K562 (cell line): ENCODE measurements at regions not wholly inside any gene's neighbourhood (a gene's known extent, or its start where the extent isn't known, plus 50 kb on each side); places are given as distances from the start of the nearest gene placed in this dataset.

ENCODE experiments used
- ATAC-seq: fragments of 200-7000 bp; cut with Tn5 transposase; 3 replicates; pipeline ENCODE4 v1.9.1; 2020; ENCODE audit warnings: moderate library complexity
- BruUV-seq: library from RNA; stranded (reverse); fragments of 400-500 nt; replicated peaks from 2 replicates; lab custom pipeline; 2021; lab: Mats Ljungman, UMichigan
- CTCF ChIA-PET: fragments of 300-600 bp; formaldehyde crosslinking; extraction: SDS; loops from one replicate; lab custom pipeline; 2021; ENCODE audit warnings: low intra/inter-chr PET ratio; lab: Yijun Ruan, JAX
- POLR2A ChIA-PET: fragments of 300-600, 350-650 bp; sonication (Branson Sonifier 250); formaldehyde crosslinking; extraction: SDS; loops from one replicate; lab custom pipeline; 2021; ENCODE audit warnings: antibody characterized with exemption, inconsistent platforms; lab: Yijun Ruan, JAX
- DNase-seq, 4 experiments: peaks; one replicate each; pipeline versions ENCODE4 v3.0.0 to v3.0.0-alpha.2; 2011 to 2018; ENCODE audit warnings: low spot score in 3 of 4, mixed read lengths in 3 of 4; ENCODE audit errors: extremely low read depth in 1 of 4
- FAIRE-seq: peaks from 2 replicates; lab custom pipeline; 2011; peaks lifted over from hg19 to GRCh38; lab: Jason Lieb, UNC
- H2AFZ ChIP-seq: 2 replicates; pipeline ENCODE4 v1.6.0; 2011; ENCODE audit warnings: low read depth, low read length, control low read depth, inconsistent platforms
- H3K27ac ChIP-seq: fragments of 200-600 bp; 3 replicates; pipeline ENCODE4 v1.8.0; 2011; ENCODE audit warnings: low read depth, mild to moderate bottlenecking, control low read depth, inconsistent platforms, low read length, moderate library complexity, mixed read lengths; ENCODE audit errors: extremely low read depth
- H3K27me3 ChIP-seq, 2 experiments: fragments of 300-600 bp in 1 of 2; 2 replicates in 1 of 2; 3 replicates in 1 of 2; pipeline versions ENCODE4 v1.6.0 to v1.8.0; 2011; ENCODE audit warnings: inconsistent platforms in 2 of 2, low read length in 2 of 2, mild to moderate bottlenecking in 1 of 2, mixed read lengths in 1 of 2, moderate library complexity in 1 of 2; ENCODE audit not compliant: control insufficient read depth in 2 of 2, insufficient read depth in 2 of 2
- H3K36me3 ChIP-seq: fragments of 300-600 bp; 3 replicates; pipeline ENCODE4 v1.8.0; 2011; ENCODE audit warnings: mild to moderate bottlenecking, low read length, inconsistent platforms; ENCODE audit not compliant: control insufficient read depth, insufficient read depth
- H3K4me1 ChIP-seq, 2 experiments: fragments of 200-600 bp in 1 of 2; replicated peaks in 1 of 2; 2 replicates in 1 of 2; 3 replicates in 1 of 2; pipeline versions ENCODE4 v1.5.1 to v1.8.0; 2011; ENCODE audit warnings: inconsistent platforms in 2 of 2, low read length in 2 of 2, mild to moderate bottlenecking in 1 of 2, mixed read lengths in 1 of 2, moderate library complexity in 1 of 2; ENCODE audit not compliant: control insufficient read depth in 2 of 2, insufficient read depth in 2 of 2
- H3K4me2 ChIP-seq: 2 replicates; pipeline ENCODE4 v1.6.1; 2011; ENCODE audit warnings: low read length, control low read depth, inconsistent platforms, mixed read lengths; ENCODE audit not compliant: insufficient read depth
- H3K4me3 ChIP-seq: fragments of 200-600 bp; sonication (generic), shearing (Covaris generic); 2 replicates; pipeline ENCODE4 v1.5.1; 2016; ENCODE audit warnings: control low read depth, inconsistent platforms
- H3K79me2 ChIP-seq: fragments of 200-600 bp; 3 replicates; pipeline ENCODE4 v1.8.0; 2011; ENCODE audit warnings: low read length, inconsistent platforms; ENCODE audit not compliant: control insufficient read depth, insufficient read depth
- H3K9ac ChIP-seq, 2 experiments: 2 replicates each; pipeline versions ENCODE4 v1.6.0 to v1.6.1; 2011; ENCODE audit warnings: low read depth in 2 of 2, low read length in 2 of 2, control low read depth in 1 of 2, inconsistent platforms in 1 of 2, mild to moderate bottlenecking in 1 of 2, mixed read lengths in 1 of 2; ENCODE audit not compliant: insufficient read depth in 1 of 2
- H3K9me1 ChIP-seq: one replicate; pipeline ENCODE4 v1.6.0; 2011; ENCODE audit warnings: inconsistent platforms, mild to moderate bottlenecking, low read length, moderate library complexity; ENCODE audit not compliant: control insufficient read depth, insufficient read depth
- H3K9me3 ChIP-seq: replicated peaks from 2 replicates; pipeline ENCODE4 v1.5.1; 2011; ENCODE audit warnings: low read depth, low read length, inconsistent platforms; ENCODE audit not compliant: control insufficient read depth, insufficient read depth
- H4K20me1 ChIP-seq: replicated peaks from 2 replicates; pipeline ENCODE4 v1.6.1; 2011; ENCODE audit warnings: low read length, inconsistent platforms, mixed read lengths; ENCODE audit not compliant: control insufficient read depth, insufficient read depth
- AFF4 ChIP-seq: sonication (generic); formaldehyde crosslinking; IDR thresholded peaks from 2 replicates; pipeline ENCODE4 v1.8.0; 2023; ENCODE audit warnings: mild to moderate bottlenecking, missing genetic modification reagents
- ATF4 ChIP-seq: fragments of 450-650 bp; formaldehyde crosslinking; IDR thresholded peaks from 2 replicates; pipeline ENCODE4 v1.4.0; 2022; ENCODE audit warnings: mild to moderate bottlenecking, moderate library complexity
- CBX1 ChIP-seq: sonication (generic); IDR thresholded peaks from 2 replicates; pipeline ENCODE4 v1.6.1; 2016; ENCODE audit warnings: antibody characterized with exemption, low read depth, mild to moderate bottlenecking
- FIP1L1 ChIP-seq: fragments of 200-400 bp; formaldehyde crosslinking; IDR thresholded peaks from 2 replicates; pipeline ENCODE4 v1.6.1; 2018; ENCODE audit warnings: mild to moderate bottlenecking, low read depth, low read length; ENCODE audit not compliant: poor library complexity, severe bottlenecking
- REST ChIP-seq, 2 experiments: fragments of 450-650 bp; formaldehyde crosslinking in 1 of 2; IDR thresholded peaks; 2 replicates each; pipeline versions ENCODE4 v1.4.0 to v1.6.1; 2014 to 2020; ENCODE audit warnings: mild to moderate bottlenecking in 2 of 2, borderline replicate concordance in 1 of 2, low read depth in 1 of 2
- XRCC3 ChIP-seq: fragments of 450-650 bp; IDR thresholded peaks from 2 replicates; pipeline ENCODE4 v1.6.1; 2017; ENCODE audit warnings: mild to moderate bottlenecking, moderate library complexity
- YY1 ChIP-seq, 3 experiments: IDR thresholded peaks; 2 replicates each; pipeline ENCODE4 v1.6.1; 2011; ENCODE audit warnings: low read length in 2 of 3, mild to moderate bottlenecking in 2 of 3, moderate library complexity in 2 of 3, borderline replicate concordance in 1 of 3, control low read depth in 1 of 3, low read depth in 1 of 3; ENCODE audit not compliant: insufficient read depth in 3 of 3, insufficient replicate concordance in 2 of 3, control insufficient read depth in 1 of 3, insufficient read length in 1 of 3; ENCODE audit errors: extremely low read depth in 1 of 3
- WGBS: fragments of 100-300 bp; shearing (Covaris generic); methylation state at CpG from one replicate; pipeline ENCODE4 v1.1.6; 2016; ENCODE audit warnings: low coverage, mixed read lengths; ENCODE audit not compliant: insufficient coverage; ENCODE audit errors: missing lambda C conversion rate; 5-methylcytosine and 5-hydroxymethylcytosine counted together
- in situ Hi-C: fragments of 300-500 bp; cut with MboI; formaldehyde crosslinking; loops from 4 replicates; pipeline ENCODE4 v1.15.0; 2018; ENCODE audit warnings: inconsistent platforms, mixed read lengths
- intact Hi-C: fragments of 100-400 bp; cut with micrococcal nuclease; formaldehyde crosslinking; loops from 2 replicates; pipeline ENCODE4 v1.14.2; 2022

GRCh38 chr4:137825505-137825904, 293.2 kb upstream of the PCDH18 start (continued):
- TF ChIP-seq CBX1 = no peak
- no peak for TF ChIP-seq AFF4 (CRISPR knock-in tag)

- ChIA-PET POLR2A (no interaction called here), CTCF (no interaction called here)
- Histone ChIP-seq H3K9ac (no peak overlapping the region), H2AFZ (no peak overlapping the region), H4K20me1 (no peaks in the 10 kb centered on the region), H3K79me2 (no peaks in the 10 kb centered on the region), H3K4me1 (no peaks in the 10 kb centered on the region), H3K36me3 (no peaks in the 10 kb centered on the region), H3K27ac (no peak overlapping the region), H3K4me3 (no peak overlapping the region), H3K4me2 (no peak overlapping the region), H3K9me3 (no peaks in the 10 kb centered on the region), H3K9me1 (no peaks in the 10 kb centered on the region), H3K27me3 (no peaks in the 10 kb centered on the region)
- DNase-seq = no peak
- intact Hi-C loops (no loop called here), in situ Hi-C loops (no loop called here)
- no TSS peak for BruUV-seq
- ATAC-seq = no peak
- FAIRE-seq = no peak
- 4% methylated on average over 2 of the region's 2 CpGs for WGBS
- TF ChIP-seq REST (IDR thresholded peaks at IDR 0.05; ENCODE audit: borderline replicate concordance) (no peak), REST (CRISPR knock-in tag; IDR thresholded peaks at IDR 0.05; ENCODE audit: low read depth) (no peak), XRCC3 (no peak), ATF4 (CRISPR knock-in tag) (no peak), YY1 (IDR thresholded peaks at IDR 0.05; ENCODE audit: borderline replicate concordance in 1 of 3, control insufficient read depth in 1 of 3, extremely low read depth in 1 of 3, insufficient read depth in 3 of 3, insufficient read length in 1 of 3, insufficient replicate concordance in 2 of 3, low read depth in 1 of 3, low read length in 2 of 3) (no peak), FIP1L1 (no peak)
Measured at GRCh38 chr4:137823007-137823406, 290.7 kb upstream of the PCDH18 start.
